ENCODE measurements at regions not wholly inside any gene's neighbourhood (a gene's known extent, or its start where the extent isn't known, plus 50 kb on each side); places are given as distances from the start of the nearest gene placed in this dataset.
A peak's percentile ranks its signal among the peaks of the same experiment; 100 is the strongest.

- no peaks in the 10 kb centered on the region for H3K36me3 ChIP-seq (ENCODE audit: control insufficient read depth, insufficient read depth, low read length)
- no peaks in the 10 kb centered on the region for H3K27me3 ChIP-seq (ENCODE audit: control insufficient read depth, insufficient read depth, low read length)
- no peak for FAIRE-seq
- no peak for TF ChIP-seq CTCF (IDR thresholded peaks at IDR 0.05; ENCODE audit: insufficient read depth, low read length, severe bottlenecking)
- no peak overlapping the region for H3K4me3 ChIP-seq (ENCODE audit: low read depth, low read length)
- no peak for DNase-seq (ENCODE audit: low read depth)
Observed at GRCh38 chr14:57068511-57068910, 200.2 kb downstream of the EXOC5 start.

DNA sequence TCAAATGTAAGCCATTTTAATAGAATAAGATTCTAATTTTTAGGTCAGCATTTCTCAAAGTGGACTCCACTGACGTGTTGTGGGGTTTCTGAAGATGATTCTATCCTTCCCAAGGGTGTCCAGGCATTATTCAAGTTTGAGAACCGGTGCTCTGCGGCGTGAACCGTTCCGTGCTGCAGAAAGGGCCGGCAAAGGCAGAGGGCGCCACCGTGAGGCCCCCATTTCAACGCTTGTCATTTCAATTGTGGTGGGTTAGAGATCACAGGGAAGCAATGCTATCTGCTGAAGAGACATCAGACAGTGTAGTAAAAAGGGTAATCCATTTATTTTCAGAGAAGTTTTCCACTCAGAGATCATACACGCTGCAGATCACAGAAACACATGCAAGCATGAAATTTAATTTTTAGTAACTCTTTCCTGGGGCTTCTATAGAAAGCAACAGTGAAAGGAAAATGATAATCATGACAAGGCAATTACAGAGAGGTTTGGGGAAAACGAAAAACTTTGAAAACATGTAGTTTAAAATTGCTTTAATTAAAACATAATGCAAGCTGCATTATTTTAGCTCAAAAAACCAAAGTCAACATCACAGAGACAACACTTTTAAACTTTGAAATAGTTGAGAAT is 201.7 kb downstream of the EXOC5 start:
- H3K36me3 ChIP-seq (ENCODE audit: control insufficient read depth, insufficient read depth, low read length), result no peaks in the 10 kb centered on the region
- no peaks in the 10 kb centered on the region for H3K27me3 ChIP-seq (ENCODE audit: control insufficient read depth, insufficient read depth, low read length)
- H3K4me3 ChIP-seq (ENCODE audit: low read depth, low read length), result no peak overlapping the region
- TF ChIP-seq CTCF (IDR thresholded peaks at IDR 0.05; ENCODE audit: insufficient read depth, low read length, severe bottlenecking), result peak; percentile 57
- DNase-seq (ENCODE audit: low read depth), result peak; percentile 10
- no peak for FAIRE-seq

GRCh38 chr14:57066463-57066862 is 202.2 kb downstream of the EXOC5 start:
- Histone ChIP-seq H3K4me3 (ENCODE audit: low read depth, low read length) (no peak overlapping the region), H3K27me3 (ENCODE audit: control insufficient read depth, insufficient read depth, low read length) (no peaks in the 10 kb centered on the region), H3K36me3 (ENCODE audit: control insufficient read depth, insufficient read depth, low read length) (no peaks in the 10 kb centered on the region)
- DNase-seq (ENCODE audit: low read depth) (no peak), FAIRE-seq (no peak)
- TF ChIP-seq CTCF (IDR thresholded peaks at IDR 0.05; ENCODE audit: insufficient read depth, low read length, severe bottlenecking), result no peak

- H3K4me3 ChIP-seq (ENCODE audit: low read depth, low read length), result no peak overlapping the region
- no peak for TF ChIP-seq CTCF (IDR thresholded peaks at IDR 0.05; ENCODE audit: insufficient read depth, low read length, severe bottlenecking)
- no peak for FAIRE-seq
Observed at GRCh38 chr14:57061009-57061711, 207.5 kb downstream of the EXOC5 start.

DNA sequence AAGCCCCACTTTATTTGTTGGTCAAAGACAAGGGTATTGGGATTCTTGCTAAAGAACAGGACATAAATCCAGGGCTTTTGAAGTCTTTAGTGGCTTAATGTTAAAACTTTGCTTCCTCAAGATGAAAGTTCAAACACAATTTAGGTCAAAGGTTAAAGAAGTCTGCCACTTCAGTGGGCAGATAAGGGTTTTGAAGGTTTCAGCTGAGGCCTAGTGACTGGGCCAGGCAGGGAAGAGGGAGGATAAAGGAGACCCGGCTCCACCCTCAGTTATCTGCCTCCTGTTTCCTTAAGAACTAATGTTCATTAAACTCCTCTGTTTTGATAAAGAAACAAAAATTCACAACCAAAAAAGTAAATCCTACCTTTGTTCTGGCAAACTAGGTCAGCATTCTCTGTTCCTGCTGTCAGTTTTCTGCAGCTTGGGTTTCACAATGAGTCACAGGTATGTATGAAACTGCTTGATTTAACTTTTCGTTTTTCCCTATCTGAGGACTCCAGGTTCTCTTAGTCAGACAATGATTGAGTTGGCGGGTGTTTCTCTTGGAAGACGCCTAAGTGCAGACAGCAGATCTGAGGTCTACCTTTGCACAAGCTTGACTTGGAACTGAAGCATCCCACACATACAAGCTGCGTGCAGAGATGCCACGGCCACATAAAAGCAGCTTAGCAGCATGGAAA is 208.3 kb downstream of the EXOC5 start:
- FAIRE-seq (no peak), DNase-seq (ENCODE audit: low read depth) (peak; percentile 67)
- TF ChIP-seq CTCF (IDR thresholded peaks at IDR 0.05; ENCODE audit: insufficient read depth, low read length, severe bottlenecking), result no peak
- no peaks in the 10 kb centered on the region for H3K27me3 ChIP-seq (ENCODE audit: control insufficient read depth, insufficient read depth, low read length)
- no peaks in the 10 kb centered on the region for H3K36me3 ChIP-seq (ENCODE audit: control insufficient read depth, insufficient read depth, low read length)
- no peak overlapping the region for H3K4me3 ChIP-seq (ENCODE audit: low read depth, low read length)

More at GRCh38 chr14:57061009-57061711, 207.5 kb downstream of the EXOC5 start:
- H3K27me3 ChIP-seq (ENCODE audit: control insufficient read depth, insufficient read depth, low read length), result no peaks in the 10 kb centered on the region
- H3K36me3 ChIP-seq (ENCODE audit: control insufficient read depth, insufficient read depth, low read length), result no peaks in the 10 kb centered on the region
- no peak for DNase-seq (ENCODE audit: low read depth)
